ENCODE measurements at regions not wholly inside any gene's neighbourhood (a gene's known extent, or its start where the extent isn't known, plus 50 kb on each side); places are given as distances from the start of the nearest gene placed in this dataset.
A peak's percentile ranks its signal among the peaks of the same experiment; 100 is the strongest.
"Not testable (repeated sequence)": the region's sequence is repeated elsewhere in the genome, so short reads cannot be mapped to it uniquely, and the experiment has no call there.

- DNase-seq, result no peak
These were observed 186.1 kb downstream of the ENC1 start for GRCh38 chr5:74454263-74455030.

GRCh38 chr5:74452856-74453255, 187.7 kb downstream of the ENC1 start:
- peak; percentile 19 for DNase-seq

DNA sequence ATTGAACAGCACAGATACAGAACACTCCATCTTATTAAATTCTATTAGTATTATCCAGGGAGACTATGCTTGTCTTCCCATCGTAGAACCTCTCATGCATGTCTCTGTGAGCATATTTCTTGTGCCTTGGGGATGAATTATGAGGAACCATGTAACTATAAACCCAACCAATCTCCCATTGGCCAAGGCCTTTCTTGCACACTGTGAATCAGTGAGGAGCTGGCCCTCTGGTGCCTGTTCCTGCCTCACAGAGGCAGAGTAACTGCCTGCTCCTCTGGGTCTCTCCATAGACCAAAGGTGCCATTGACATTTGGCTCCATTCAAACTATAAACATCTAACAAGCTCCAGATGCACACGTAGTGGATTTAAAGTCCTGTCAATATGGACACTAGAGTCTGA, 190.4 kb downstream of the ENC1 start:
- no peak for DNase-seq

DNA sequence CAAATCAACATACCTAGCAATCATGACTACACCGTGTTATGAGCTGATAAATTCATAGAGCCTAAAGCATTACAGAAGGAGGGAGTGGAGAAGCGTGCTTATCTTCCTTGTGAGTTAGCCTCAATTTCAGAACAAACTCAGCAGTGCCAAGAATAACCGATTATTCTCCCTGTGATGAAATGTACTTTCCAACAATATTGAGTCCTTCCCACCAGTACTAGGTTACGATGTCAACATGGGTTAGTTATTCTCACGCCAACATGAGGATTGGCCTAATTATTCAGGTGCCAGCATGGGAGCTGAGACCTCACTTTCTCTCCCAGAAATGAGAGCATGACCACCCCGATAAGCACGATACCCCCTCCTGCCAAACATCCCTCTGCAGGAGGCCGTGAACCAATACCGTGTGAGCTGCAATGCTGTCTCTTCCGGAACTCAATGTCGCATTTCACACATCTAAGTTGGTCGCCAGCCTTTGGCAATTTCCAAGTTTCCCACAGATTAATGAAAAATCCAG, 193.7 kb downstream of the ENC1 start:
- no peak for DNase-seq

GRCh38 chr5:74442466-74442865, 198.1 kb downstream of the ENC1 start:
- DNase-seq, result no peak

GRCh38 chr5:74441616-74442015, 198.9 kb downstream of the ENC1 start:
- no peak for DNase-seq

DNA sequence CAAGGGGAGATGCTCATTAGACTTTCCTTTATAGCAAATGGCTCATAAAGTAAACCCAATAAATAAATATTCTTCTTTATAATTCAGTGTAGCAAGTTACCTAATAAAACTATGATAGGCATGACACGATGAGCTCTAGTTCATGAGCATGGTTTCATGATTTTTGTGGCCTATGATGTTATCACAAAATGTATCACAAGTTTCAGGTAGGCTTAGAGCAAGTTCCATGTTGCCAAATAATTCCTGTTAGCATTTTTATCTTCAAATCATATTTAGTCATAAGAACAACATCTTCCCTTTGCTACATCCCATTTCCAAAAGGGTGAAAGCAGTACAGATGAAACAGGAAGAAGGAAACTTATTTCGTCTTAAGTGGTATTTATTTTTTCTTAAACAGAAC, 200.2 kb downstream of the ENC1 start:
- no peak for DNase-seq

DNA sequence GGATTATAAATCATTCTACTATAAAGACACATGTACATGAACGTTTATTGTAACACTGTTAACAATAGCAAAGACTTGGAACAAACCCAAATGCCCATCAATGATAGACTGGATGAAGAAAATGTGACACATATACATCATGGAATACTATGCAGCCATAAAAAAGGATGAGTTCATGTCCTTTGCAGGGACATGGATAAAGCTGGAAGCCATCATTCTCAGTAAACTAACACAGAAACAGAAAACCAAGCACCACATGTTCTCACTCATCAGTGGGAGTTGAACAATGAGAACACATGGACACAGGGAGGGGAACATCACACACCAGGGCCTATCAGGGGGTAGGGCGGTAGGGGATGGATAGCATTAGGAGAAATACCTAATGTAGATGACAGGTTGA, 202.7 kb downstream of the ENC1 start:
- DNase-seq, result not testable (repeated sequence)

GRCh38 chr5:74433896-74434829, 206.4 kb downstream of the ENC1 start:
- DNase-seq, result no peak

GRCh38 chr5:74433255-74433895, 207.2 kb downstream of the ENC1 start:
- peak; percentile 11 for DNase-seq

DNA sequence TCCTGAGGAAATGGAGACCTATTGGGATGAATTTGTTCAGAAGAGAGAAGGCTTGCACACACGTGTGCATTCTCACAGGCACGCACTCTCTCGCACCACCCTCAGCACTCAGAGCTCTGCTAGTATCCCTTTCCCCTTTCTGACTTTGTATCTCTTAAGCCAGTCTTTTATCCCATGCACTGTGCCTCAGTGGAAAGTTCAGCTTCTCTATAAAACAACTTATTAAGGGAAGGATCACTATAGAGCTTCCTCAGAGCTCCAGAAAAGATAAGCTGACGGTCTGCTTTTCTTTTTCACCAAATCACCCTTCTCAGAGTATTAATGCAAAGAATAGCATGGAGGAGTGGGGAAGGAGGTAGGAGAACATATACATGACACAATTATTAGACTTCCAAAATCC, 207.8 kb downstream of the ENC1 start:
- no peak for DNase-seq

DNA sequence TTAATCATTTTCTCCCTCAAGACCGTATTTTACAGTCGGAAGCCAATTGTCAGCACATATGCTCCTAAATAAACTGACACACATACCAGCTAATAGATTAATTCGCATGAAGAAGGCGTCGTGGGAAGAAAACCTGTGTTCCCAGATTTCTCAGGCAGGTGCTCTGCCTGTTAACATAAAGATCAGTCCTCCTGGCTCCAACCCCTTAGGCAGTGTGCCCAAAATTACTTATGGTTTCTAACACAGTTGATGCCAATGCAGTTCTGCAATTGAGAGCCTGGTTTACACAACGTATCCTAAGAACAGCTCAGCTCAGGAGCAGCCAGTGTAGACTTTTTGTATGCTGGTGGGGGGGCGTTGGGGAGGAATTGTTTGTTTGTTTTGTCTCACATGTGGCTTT, 208.3 kb downstream of the ENC1 start:
- DNase-seq, result no peak

DNA sequence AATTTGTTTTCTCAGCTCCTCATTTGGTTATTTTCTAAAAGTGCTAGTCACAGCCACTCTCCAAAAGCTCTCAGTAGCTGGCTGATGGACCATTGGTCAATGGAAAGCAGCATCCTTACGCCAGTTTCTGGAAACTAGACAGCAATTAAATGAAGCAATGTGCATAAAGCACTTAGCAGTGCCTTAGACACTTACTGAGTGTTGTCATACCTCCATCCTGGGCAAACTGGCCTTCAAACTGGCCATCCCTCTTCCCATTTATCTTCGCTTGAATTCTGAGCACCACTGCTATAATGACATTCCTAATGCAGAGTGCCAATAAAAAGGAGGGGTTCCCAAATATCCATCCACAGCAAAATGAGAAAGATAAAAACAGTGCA, 209.2 kb downstream of the ENC1 start:
- no peak for DNase-seq

GRCh38 chr5:74430631-74431289, 209.8 kb downstream of the ENC1 start:
- DNase-seq, result no peak

DNA sequence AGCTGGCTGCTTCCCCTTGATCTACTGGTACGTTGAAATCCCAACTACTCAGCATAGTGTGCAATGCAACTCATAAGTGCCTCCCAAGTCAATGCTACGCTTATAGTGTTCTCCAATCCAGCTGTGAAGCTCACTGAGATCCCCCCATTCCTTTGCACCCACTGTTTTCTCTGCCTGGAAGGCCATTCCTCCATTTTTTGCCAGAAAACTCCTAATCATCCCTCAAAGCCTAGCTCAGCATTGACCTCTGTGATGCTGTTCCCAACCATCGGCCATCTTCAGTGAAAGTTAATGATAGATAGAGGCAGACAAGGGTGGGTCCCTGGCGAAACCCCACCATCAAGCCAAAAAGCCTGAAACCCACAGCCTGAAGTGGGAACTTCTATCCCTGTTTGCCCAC, 211.0 kb downstream of the ENC1 start:
- DNase-seq, result no peak

- DNase-seq, result no peak
These were observed 211.7 kb downstream of the ENC1 start for GRCh38 chr5:74428876-74429275.

GRCh38 chr5:74428275-74428674, 212.3 kb downstream of the ENC1 start:
- DNase-seq, result no peak

DNA sequence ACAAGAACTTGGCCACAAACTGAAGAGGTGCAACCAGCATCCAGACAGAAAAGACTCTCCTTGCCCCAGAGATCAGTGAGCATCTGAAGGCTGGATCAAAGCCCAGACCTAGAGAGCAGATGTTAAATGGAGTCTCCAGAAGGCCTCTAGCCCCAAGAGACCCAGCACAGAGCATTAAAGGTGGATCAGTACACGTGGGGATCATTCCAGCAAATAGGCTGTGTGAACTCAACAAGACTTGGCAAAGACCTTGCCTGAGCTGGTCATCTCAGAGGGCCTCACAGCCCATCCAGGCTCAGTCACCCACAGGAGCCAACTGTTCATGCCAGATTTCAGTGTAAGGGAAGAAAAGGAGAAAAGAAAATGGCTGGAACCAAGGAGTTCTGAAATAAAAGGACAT, 214.0 kb downstream of the ENC1 start:
- DNase-seq, result no peak

DNA sequence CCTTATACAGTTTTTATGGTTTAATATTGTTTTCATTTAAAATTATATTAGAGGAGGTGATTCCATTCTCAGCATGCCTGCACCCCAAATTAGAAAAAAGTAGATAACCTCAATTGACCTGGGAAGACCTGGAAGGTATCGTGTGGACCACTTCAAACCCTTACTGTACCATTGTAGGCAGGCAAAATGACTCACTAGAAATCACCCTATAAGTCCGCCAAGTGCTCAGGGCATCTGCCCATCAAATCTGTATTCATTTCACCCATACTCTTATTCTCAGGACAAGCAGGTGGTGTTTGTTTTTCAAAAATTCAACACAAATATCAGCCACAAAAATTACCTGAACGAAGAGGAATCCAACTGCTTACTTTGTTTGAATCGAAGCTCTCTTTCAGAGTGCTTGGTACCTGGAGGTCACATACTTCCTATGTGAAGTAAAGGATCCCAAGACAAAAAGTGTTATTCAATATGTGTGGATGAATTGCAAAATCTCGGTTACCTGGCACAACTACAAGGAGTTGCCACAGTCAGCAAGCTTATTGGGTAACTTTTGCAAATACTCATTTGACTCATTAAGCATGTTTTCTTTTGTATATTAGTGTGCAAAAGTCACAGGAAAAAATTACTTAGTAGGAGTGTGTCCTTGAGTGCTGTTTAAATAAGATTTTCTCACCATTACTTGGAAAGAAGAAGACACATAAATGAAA, 216.2 kb downstream of the ENC1 start:
- no peak for DNase-seq

DNA sequence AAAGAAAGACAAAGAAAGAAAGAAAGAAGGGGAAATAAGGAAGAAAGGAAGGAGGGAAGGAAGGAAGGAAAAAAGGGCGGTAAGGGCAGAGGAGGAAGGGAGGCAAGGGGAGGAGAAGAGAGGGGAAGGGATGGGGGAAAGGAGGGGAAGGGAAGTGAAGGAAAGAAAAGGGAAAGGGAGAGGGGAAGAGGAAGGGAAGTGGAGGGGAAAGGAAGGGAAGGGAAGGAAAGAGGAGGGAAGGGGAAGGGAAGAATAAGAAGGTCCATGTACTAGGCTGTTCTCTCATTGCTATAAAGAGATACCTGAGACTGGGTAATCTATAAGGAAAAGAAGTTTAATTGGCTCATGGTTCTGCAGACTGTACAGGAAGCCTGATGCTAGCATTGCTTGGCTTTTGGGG, 217.1 kb downstream of the ENC1 start:
- no peak for DNase-seq

DNA sequence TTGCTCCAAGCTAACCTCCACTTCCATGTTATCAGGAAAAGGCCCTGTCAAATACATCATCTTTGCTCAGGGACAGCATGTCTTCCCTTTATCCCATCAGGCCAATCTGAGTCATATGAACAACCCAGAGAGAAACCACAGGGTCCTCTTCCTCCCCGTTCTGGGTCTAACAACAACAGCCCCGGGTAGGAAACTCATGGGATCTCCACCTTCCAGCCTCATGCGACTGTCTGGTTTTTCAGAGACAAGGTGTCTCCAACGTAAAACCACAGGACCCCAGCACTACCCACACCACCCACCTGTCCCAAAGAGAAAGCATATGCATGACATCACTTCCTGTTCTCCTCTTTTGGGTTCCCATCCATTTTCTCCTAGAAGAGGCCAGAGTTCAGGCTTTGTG, 217.9 kb downstream of the ENC1 start:
- no peak for DNase-seq

DNA sequence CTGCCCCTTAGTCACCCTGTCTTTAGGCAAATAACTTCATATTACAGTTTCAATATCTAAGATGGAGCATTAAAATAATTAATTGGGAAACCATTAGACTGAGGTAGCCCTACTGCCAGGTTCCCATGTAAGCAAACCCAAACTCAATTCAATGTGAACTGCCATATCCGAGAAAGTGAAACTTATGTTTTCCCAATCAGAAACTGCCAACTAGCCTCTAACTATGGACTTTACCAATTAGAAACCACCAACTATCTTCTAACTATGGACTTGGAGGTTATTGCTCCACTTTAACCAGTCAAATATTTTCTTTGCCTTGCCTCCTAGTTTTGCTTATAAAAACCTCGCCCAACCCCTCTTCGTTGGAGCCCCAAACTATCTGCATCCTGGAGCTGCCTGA, 218.5 kb downstream of the ENC1 start:
- no peak for DNase-seq
